Choroid plexus epithelial cell (primary cell): ENCODE measurements at regions not wholly inside any gene's neighbourhood (a gene's known extent, or its start where the extent isn't known, plus 50 kb on each side); places are given as distances from the start of the nearest gene placed in this dataset.

Experiments used
- DNase-seq: peaks from one replicate; pipeline ENCODE4 v3.0.0-alpha.2; 2010; ENCODE audit warnings: low read depth
- H3K4me3 ChIP-seq: 2 replicates; pipeline ENCODE4 v1.5.1; 2011; ENCODE audit warnings: low read depth, mild to moderate bottlenecking, control low read depth, low read length, moderate library complexity
- CTCF ChIP-seq: conservative IDR thresholded peaks from 2 replicates; pipeline ENCODE4 v1.5.1; 2011; ENCODE audit warnings: low read depth, mild to moderate bottlenecking, control low read depth, inconsistent platforms, low read length, moderate library complexity

GRCh38 chr2:168396131-168396530 lies 59.9 kb upstream of the CERS6 start:
- no peak for TF ChIP-seq CTCF
- peak; percentile 62 for DNase-seq
- H3K4me3 ChIP-seq: no peak overlapping the region

- H3K4me3 ChIP-seq: no peak overlapping the region
- TF ChIP-seq CTCF: no peak
- DNase-seq: no peak
Observed at GRCh38 chr2:168397629-168398028, 58.4 kb upstream of the CERS6 start.

- TF ChIP-seq CTCF: no peak
- no peak for DNase-seq
- H3K4me3 ChIP-seq: no peak overlapping the region
Observed at GRCh38 chr2:168401048-168401556, 55.0 kb upstream of the CERS6 start.

GRCh38 chr2:168401771-168402170 lies 54.3 kb upstream of the CERS6 start:
- DNase-seq: no peak
- TF ChIP-seq CTCF: no peak
- no peak overlapping the region for H3K4me3 ChIP-seq

GRCh38 chr2:168402531-168402930 lies 53.5 kb upstream of the CERS6 start:
- H3K4me3 ChIP-seq: no peak overlapping the region
- no peak for TF ChIP-seq CTCF
- no peak for DNase-seq

DNA sequence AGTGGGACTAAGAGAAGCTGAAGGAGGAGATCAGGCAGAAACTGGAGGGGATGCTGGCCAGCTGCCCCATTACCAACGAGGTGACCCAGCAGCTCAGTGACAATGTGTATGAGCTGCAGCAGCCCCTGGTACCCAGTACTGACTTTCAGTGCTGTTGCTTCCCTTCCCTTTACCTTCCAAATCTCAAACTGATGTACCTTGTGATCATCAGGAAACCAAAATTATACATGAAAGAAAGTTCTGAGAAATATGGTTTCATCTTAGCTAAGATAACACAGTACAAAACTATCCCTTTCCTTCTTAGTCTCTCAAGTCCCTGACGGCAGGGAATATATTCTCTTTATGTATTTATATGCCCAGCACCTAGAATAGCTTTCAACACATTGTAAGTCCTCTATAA lies 52.3 kb upstream of the CERS6 start:
- no peak for DNase-seq
- TF ChIP-seq CTCF: no peak
- H3K4me3 ChIP-seq: no peak overlapping the region

DNA sequence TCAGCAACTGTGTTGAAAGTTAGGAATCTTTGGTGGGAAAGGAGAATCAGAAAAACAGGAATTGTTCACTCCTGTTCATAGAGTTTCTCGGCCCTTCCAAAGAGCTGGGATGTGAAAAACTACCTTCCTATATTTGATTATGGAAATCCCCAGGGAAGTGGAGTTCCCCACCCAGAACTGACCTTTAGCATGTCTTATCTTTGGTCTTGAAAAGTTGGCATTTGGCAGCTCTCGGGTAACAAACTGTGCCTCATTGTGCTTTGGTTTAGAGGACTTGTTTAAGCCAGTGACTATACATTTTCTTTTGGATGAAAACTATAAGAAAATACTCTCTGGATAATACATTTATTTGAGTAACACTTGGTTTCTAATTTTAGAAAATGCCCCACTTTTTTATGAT lies 51.3 kb upstream of the CERS6 start:
- no peak for DNase-seq
- no peak for TF ChIP-seq CTCF

More for the DNA sequence above, 51.3 kb upstream of the CERS6 start:
- no peak overlapping the region for H3K4me3 ChIP-seq
